NCI-H524 treated with DMSO at 0.1 percent for 48 hours (cell line): ENCODE measurements at regions not wholly inside any gene's neighbourhood (a gene's known extent, or its start where the extent isn't known, plus 50 kb on each side); places are given as distances from the start of the nearest gene placed in this dataset.

Source experiments
- DNase-seq: peaks from one replicate; lab custom pipeline; 2025; lab: John Stamatoyannopoulos, UW

GRCh38 chrX:45295259-45295986, 94.7 kb upstream of the DIPK2B start:
- no peak for DNase-seq

- DNase-seq: no peak
Measured at GRCh38 chrX:45274576-45274975, 73.9 kb upstream of the DIPK2B start.

- DNase-seq: no peak
Measured at GRCh38 chrX:45267007-45267406, 66.3 kb upstream of the DIPK2B start.

- no peak for DNase-seq
Measured at GRCh38 chrX:45266456-45266855, 65.8 kb upstream of the DIPK2B start.

- DNase-seq: no peak
Measured at GRCh38 chrX:45264865-45265264, 64.2 kb upstream of the DIPK2B start.

GRCh38 chrX:45261471-45261870, 60.8 kb upstream of the DIPK2B start:
- DNase-seq: no peak

- no peak for DNase-seq
Measured at GRCh38 chrX:45261005-45261404, 60.3 kb upstream of the DIPK2B start.

GRCh38 chrX:45258731-45259402, 58.2 kb upstream of the DIPK2B start:
- DNase-seq: no peak
